DND-41 (cell line): ENCODE measurements at regions not wholly inside any gene's neighbourhood (a gene's known extent, or its start where the extent isn't known, plus 50 kb on each side); places are given as distances from the start of the nearest gene placed in this dataset.

Experiments used
- ATAC-seq: fragments of 200-7000 bp; cut with Tn5 transposase; 3 replicates; pipeline ENCODE4 v1.9.1; 2021; ENCODE audit warnings: low read depth; ENCODE audit not compliant: insufficient read depth
- DNase-seq: peaks from one replicate; pipeline ENCODE4 v3.0.0-alpha.2; 2020
- H2AFZ ChIP-seq: 2 replicates; pipeline ENCODE4 v1.6.0; 2012; ENCODE audit warnings: low read depth, low read length
- H3K27ac ChIP-seq: 2 replicates; pipeline ENCODE4 v1.5.1; 2012; ENCODE audit warnings: low read length, inconsistent platforms
- H3K27me3 ChIP-seq: fragments of 200-600 bp; sonication (generic); 2 replicates; pipeline ENCODE4 v1.6.0; 2012; ENCODE audit warnings: low read length, mild to moderate bottlenecking, inconsistent platforms; ENCODE audit not compliant: insufficient read depth, poor library complexity
- H3K36me3 ChIP-seq: 2 replicates; pipeline ENCODE4 v1.5.1; 2012; ENCODE audit warnings: low read length, inconsistent platforms; ENCODE audit not compliant: insufficient read depth
- H3K4me1 ChIP-seq: 2 replicates; pipeline ENCODE4 v1.5.1; 2012; ENCODE audit warnings: mild to moderate bottlenecking, low read length; ENCODE audit not compliant: insufficient read depth
- H3K4me2 ChIP-seq: 2 replicates; pipeline ENCODE4 v1.6.0; 2012; ENCODE audit warnings: mild to moderate bottlenecking, moderate library complexity, low read length, inconsistent platforms; ENCODE audit not compliant: insufficient read depth
- H3K4me3 ChIP-seq, 2 experiments: fragments of 200-600 bp in 1 of 2; shearing (Covaris generic) in 1 of 2; 2 replicates each; pipeline ENCODE4 v1.5.1; 2012 to 2016; ENCODE audit warnings: inconsistent platforms in 2 of 2, low read length in 2 of 2, mild to moderate bottlenecking in 2 of 2, low read depth in 1 of 2, moderate library complexity in 1 of 2
- H3K79me2 ChIP-seq: 2 replicates; pipeline ENCODE4 v1.6.0; 2012; ENCODE audit warnings: low read length, inconsistent platforms; ENCODE audit not compliant: insufficient read depth
- H3K9ac ChIP-seq: 2 replicates; pipeline ENCODE4 v1.6.0; 2012; ENCODE audit warnings: low read depth, mild to moderate bottlenecking, inconsistent platforms, low read length, moderate library complexity
- H3K9me3 ChIP-seq: 2 replicates; pipeline ENCODE4 v1.5.1; 2012; ENCODE audit warnings: low read length, moderate library complexity, mild to moderate bottlenecking, inconsistent platforms; ENCODE audit not compliant: insufficient read depth, severe bottlenecking
- H4K20me1 ChIP-seq: 2 replicates; pipeline ENCODE4 v1.6.0; 2012; ENCODE audit warnings: low read length; ENCODE audit not compliant: insufficient read depth
- CTCF ChIP-seq: IDR thresholded peaks from 2 replicates; pipeline ENCODE4 v1.5.1; 2012; ENCODE audit warnings: borderline replicate concordance, low read length, moderate library complexity, mild to moderate bottlenecking; ENCODE audit not compliant: poor library complexity, severe bottlenecking; ENCODE audit errors: extremely low read depth
- EZH2 ChIP-seq: IDR thresholded peaks from 3 replicates; pipeline ENCODE4 v1.6.1; 2012; ENCODE audit warnings: borderline replicate concordance, low read depth, mild to moderate bottlenecking, moderate library complexity, low read length, inconsistent platforms; ENCODE audit not compliant: severe bottlenecking

- no peak overlapping the region for H2AFZ ChIP-seq
- no peak overlapping the region for H3K9ac ChIP-seq
- H3K27me3 ChIP-seq: no peaks in the 10 kb centered on the region
- no peak overlapping the region for H3K4me3 ChIP-seq
- ATAC-seq: 0 out of 3 replicates have a peak, but pooled peaks have one; percentile 37
- no peak for TF ChIP-seq CTCF
- no peak for TF ChIP-seq EZH2
- H3K4me2 ChIP-seq: no peak overlapping the region
- no peaks in the 10 kb centered on the region for H4K20me1 ChIP-seq
- no peaks in the 10 kb centered on the region for H3K4me1 ChIP-seq
- no peaks in the 10 kb centered on the region for H3K9me3 ChIP-seq
- no peaks in the 10 kb centered on the region for H3K36me3 ChIP-seq
- no peak overlapping the region for H3K27ac ChIP-seq
- peak; percentile 19 for DNase-seq
- no peaks in the 10 kb centered on the region for H3K79me2 ChIP-seq
These were observed 193.5 kb upstream of the CHST9 start for GRCh38 chr18:27378431-27379095.

- Histone ChIP-seq H3K27ac (no peak overlapping the region), H3K9me3 (no peaks in the 10 kb centered on the region), H3K79me2 (no peaks in the 10 kb centered on the region), H3K4me1 (no peaks in the 10 kb centered on the region), H3K36me3 (no peaks in the 10 kb centered on the region), H3K4me2 (no peak overlapping the region), H3K27me3 (no peaks in the 10 kb centered on the region), H2AFZ (no peak overlapping the region), H3K9ac (no peak overlapping the region), H3K4me3 (no peak overlapping the region), H4K20me1 (no peaks in the 10 kb centered on the region)
- ATAC-seq (no peak), DNase-seq (no peak)
- TF ChIP-seq EZH2 (no peak), CTCF (no peak)
These were observed 192.1 kb upstream of the CHST9 start for GRCh38 chr18:27377251-27377650.

GRCh38 chr18:27372386-27372785 lies 187.3 kb upstream of the CHST9 start:
- peak; percentile 31; the same call in 1 of the 3 replicates for ATAC-seq
- Histone ChIP-seq H3K4me2 (no peak overlapping the region), H3K4me3 (no peak overlapping the region), H3K79me2 (no peaks in the 10 kb centered on the region), H3K9me3 (no peaks in the 10 kb centered on the region), H3K27me3 (no peaks in the 10 kb centered on the region), H3K36me3 (no peaks in the 10 kb centered on the region), H3K4me1 (no peaks in the 10 kb centered on the region), H3K27ac (no peak overlapping the region), H4K20me1 (no peaks in the 10 kb centered on the region), H3K9ac (no peak overlapping the region), H2AFZ (peak overlapping the region; percentile 34; the same call in 1 of the 2 replicates)
- DNase-seq: no peak
- TF ChIP-seq CTCF (no peak), EZH2 (no peak)
